K562 (cell line): ENCODE measurements at regions not wholly inside any gene's neighbourhood (a gene's known extent, or its start where the extent isn't known, plus 50 kb on each side); places are given as distances from the start of the nearest gene placed in this dataset.

ENCODE experiments used
- ATAC-seq: fragments of 200-7000 bp; cut with Tn5 transposase; 3 replicates; pipeline ENCODE4 v1.9.1; 2020; ENCODE audit warnings: moderate library complexity
- BruUV-seq: library from RNA; stranded (reverse); fragments of 400-500 nt; replicated peaks from 2 replicates; lab custom pipeline; 2021; lab: Mats Ljungman, UMichigan
- CTCF ChIA-PET: fragments of 300-600 bp; formaldehyde crosslinking; extraction: SDS; loops from one replicate; lab custom pipeline; 2021; ENCODE audit warnings: low intra/inter-chr PET ratio; lab: Yijun Ruan, JAX
- POLR2A ChIA-PET: fragments of 300-600, 350-650 bp; sonication (Branson Sonifier 250); formaldehyde crosslinking; extraction: SDS; loops from one replicate; lab custom pipeline; 2021; ENCODE audit warnings: antibody characterized with exemption, inconsistent platforms; lab: Yijun Ruan, JAX
- DNase-seq, 4 experiments: peaks; one replicate each; pipeline versions ENCODE4 v3.0.0 to v3.0.0-alpha.2; 2011 to 2018; ENCODE audit warnings: low spot score in 3 of 4, mixed read lengths in 3 of 4; ENCODE audit errors: extremely low read depth in 1 of 4
- FAIRE-seq: peaks from 2 replicates; lab custom pipeline; 2011; peaks lifted over from hg19 to GRCh38; lab: Jason Lieb, UNC
- H2AFZ ChIP-seq: 2 replicates; pipeline ENCODE4 v1.6.0; 2011; ENCODE audit warnings: low read depth, low read length, control low read depth, inconsistent platforms
- H3K27ac ChIP-seq: fragments of 200-600 bp; 3 replicates; pipeline ENCODE4 v1.8.0; 2011; ENCODE audit warnings: low read depth, mild to moderate bottlenecking, control low read depth, inconsistent platforms, low read length, moderate library complexity, mixed read lengths; ENCODE audit errors: extremely low read depth
- H3K27me3 ChIP-seq, 2 experiments: fragments of 300-600 bp in 1 of 2; 2 replicates in 1 of 2; 3 replicates in 1 of 2; pipeline versions ENCODE4 v1.6.0 to v1.8.0; 2011; ENCODE audit warnings: inconsistent platforms in 2 of 2, low read length in 2 of 2, mild to moderate bottlenecking in 1 of 2, mixed read lengths in 1 of 2, moderate library complexity in 1 of 2; ENCODE audit not compliant: control insufficient read depth in 2 of 2, insufficient read depth in 2 of 2
- H3K36me3 ChIP-seq: fragments of 300-600 bp; 3 replicates; pipeline ENCODE4 v1.8.0; 2011; ENCODE audit warnings: mild to moderate bottlenecking, low read length, inconsistent platforms; ENCODE audit not compliant: control insufficient read depth, insufficient read depth
- H3K4me1 ChIP-seq, 2 experiments: fragments of 200-600 bp in 1 of 2; replicated peaks in 1 of 2; 2 replicates in 1 of 2; 3 replicates in 1 of 2; pipeline versions ENCODE4 v1.5.1 to v1.8.0; 2011; ENCODE audit warnings: inconsistent platforms in 2 of 2, low read length in 2 of 2, mild to moderate bottlenecking in 1 of 2, mixed read lengths in 1 of 2, moderate library complexity in 1 of 2; ENCODE audit not compliant: control insufficient read depth in 2 of 2, insufficient read depth in 2 of 2
- H3K4me2 ChIP-seq: 2 replicates; pipeline ENCODE4 v1.6.1; 2011; ENCODE audit warnings: low read length, control low read depth, inconsistent platforms, mixed read lengths; ENCODE audit not compliant: insufficient read depth
- H3K4me3 ChIP-seq: fragments of 200-600 bp; sonication (generic), shearing (Covaris generic); 2 replicates; pipeline ENCODE4 v1.5.1; 2016; ENCODE audit warnings: control low read depth, inconsistent platforms
- H3K79me2 ChIP-seq: fragments of 200-600 bp; 3 replicates; pipeline ENCODE4 v1.8.0; 2011; ENCODE audit warnings: low read length, inconsistent platforms; ENCODE audit not compliant: control insufficient read depth, insufficient read depth
- H3K9ac ChIP-seq, 2 experiments: 2 replicates each; pipeline versions ENCODE4 v1.6.0 to v1.6.1; 2011; ENCODE audit warnings: low read depth in 2 of 2, low read length in 2 of 2, control low read depth in 1 of 2, inconsistent platforms in 1 of 2, mild to moderate bottlenecking in 1 of 2, mixed read lengths in 1 of 2; ENCODE audit not compliant: insufficient read depth in 1 of 2
- H3K9me1 ChIP-seq: one replicate; pipeline ENCODE4 v1.6.0; 2011; ENCODE audit warnings: inconsistent platforms, mild to moderate bottlenecking, low read length, moderate library complexity; ENCODE audit not compliant: control insufficient read depth, insufficient read depth
- H3K9me3 ChIP-seq: replicated peaks from 2 replicates; pipeline ENCODE4 v1.5.1; 2011; ENCODE audit warnings: low read depth, low read length, inconsistent platforms; ENCODE audit not compliant: control insufficient read depth, insufficient read depth
- H4K20me1 ChIP-seq: replicated peaks from 2 replicates; pipeline ENCODE4 v1.6.1; 2011; ENCODE audit warnings: low read length, inconsistent platforms, mixed read lengths; ENCODE audit not compliant: control insufficient read depth, insufficient read depth
- ATF2 ChIP-seq: sonication (generic); formaldehyde crosslinking; IDR thresholded peaks from 2 replicates; pipeline ENCODE4 v1.8.1; 2022; ENCODE audit warnings: missing genetic modification reagents
- CBX2 ChIP-seq: fragments of 200-600 bp; sonication (generic); IDR thresholded peaks from one replicate; pipeline ENCODE4 v1.6.1; 2012; ENCODE audit warnings: mild to moderate bottlenecking, low read length, inconsistent platforms; ENCODE audit not compliant: insufficient read depth, poor library complexity, severe bottlenecking
- CHCHD3 ChIP-seq: fragments of 250-450 bp; sonication (Bioruptor Pico); IDR thresholded peaks from 2 replicates; pipeline ENCODE4 v2.1.2; 2022; ENCODE audit warnings: mild to moderate bottlenecking
- DNMT1 ChIP-seq: fragments of 450-650 bp; IDR thresholded peaks from 2 replicates; pipeline ENCODE4 v1.6.1; 2016; ENCODE audit warnings: antibody characterized with exemption, mild to moderate bottlenecking
- FOS ChIP-seq: IDR thresholded peaks from 3 replicates; pipeline ENCODE4 v1.6.1; 2011; ENCODE audit not compliant: insufficient read length; ENCODE audit errors: extremely low read depth
- FOXA1 ChIP-seq: fragments of 450-650 bp; IDR thresholded peaks from 2 replicates; pipeline ENCODE4 v1.6.1; 2016; ENCODE audit warnings: mild to moderate bottlenecking, borderline replicate concordance
- GTF2A2 ChIP-seq: IDR thresholded peaks from 2 replicates; pipeline ENCODE4 v1.6.1; 2016; ENCODE audit warnings: mild to moderate bottlenecking, missing genetic modification characterization, missing compliant biosample characterization
- HNRNPK ChIP-seq: fragments of 200-400 bp; formaldehyde crosslinking; IDR thresholded peaks from one replicate; pipeline ENCODE4 v1.6.1; 2018; ENCODE audit warnings: mild to moderate bottlenecking, low read depth, low read length; ENCODE audit not compliant: poor library complexity, severe bottlenecking
- LARP7 ChIP-seq: fragments of 450-650 bp; IDR thresholded peaks from 2 replicates; pipeline ENCODE4 v1.6.1; 2016
- MEIS2 ChIP-seq: fragments of 450-650 bp; IDR thresholded peaks from 2 replicates; pipeline ENCODE4 v1.6.1; 2014; ENCODE audit warnings: mild to moderate bottlenecking; ENCODE audit not compliant: partially characterized antibody
- ZBTB5 ChIP-seq: fragments of 450-650 bp; IDR thresholded peaks from 2 replicates; pipeline ENCODE4 v1.6.1; 2017; ENCODE audit warnings: antibody characterized with exemption
- ZFP1 ChIP-seq: fragments of 450-650 bp; formaldehyde crosslinking; IDR thresholded peaks from 2 replicates; pipeline ENCODE4 v1.4.0; 2020; ENCODE audit warnings: mild to moderate bottlenecking, mixed read lengths
- ZNF695 ChIP-seq: fragments of 450-650 bp; formaldehyde crosslinking; IDR thresholded peaks from 2 replicates; pipeline ENCODE4 v1.4.0; 2020; ENCODE audit warnings: mild to moderate bottlenecking, moderate library complexity
- in situ Hi-C: fragments of 300-500 bp; cut with MboI; formaldehyde crosslinking; loops from 4 replicates; pipeline ENCODE4 v1.15.0; 2018; ENCODE audit warnings: inconsistent platforms, mixed read lengths
- intact Hi-C: fragments of 100-400 bp; cut with micrococcal nuclease; formaldehyde crosslinking; loops from 2 replicates; pipeline ENCODE4 v1.14.2; 2022

GRCh38 chr14:87497301-87497700, 495.7 kb downstream of the GALC start (continued):
- TF ChIP-seq GTF2A2 (tag) (no peak), CHCHD3 (CRISPR knock-in tag) (no peak), FOXA1 (no peak), ZNF695 (CRISPR knock-in tag) (no peak), FOS (no peak), ZFP1 (CRISPR knock-in tag) (no peak), ATF2 (CRISPR knock-in tag) (no peak), MEIS2 (no peak), CBX2 (no peak), HNRNPK (no peak)

- Histone ChIP-seq H4K20me1 (no peaks in the 10 kb centered on the region), H3K4me1 (no peaks in the 10 kb centered on the region), H3K79me2 (no peaks in the 10 kb centered on the region), H3K4me2 (no peak overlapping the region), H2AFZ (no peak overlapping the region), H3K36me3 (no peaks in the 10 kb centered on the region), H3K27me3 (no peaks in the 10 kb centered on the region), H3K9me3 (no peaks in the 10 kb centered on the region), H3K4me3 (no peak overlapping the region), H3K9ac (no peak overlapping the region), H3K27ac (no peak overlapping the region), H3K9me1 (no peaks in the 10 kb centered on the region)
- ChIA-PET CTCF (no interaction called here), POLR2A (no interaction called here)
- BruUV-seq, result no TSS peak
- ATAC-seq (no peak), DNase-seq (no peak), FAIRE-seq (no peak)
- TF ChIP-seq DNMT1 (no peak), ZBTB5 (no peak), LARP7 (no peak)
- in situ Hi-C loops, result no loop called here
- intact Hi-C loops, result no loop called here
Measured at GRCh38 chr14:87494010-87494409, 499.0 kb downstream of the GALC start.
